ENCODE measurements at regions not wholly inside any gene's neighbourhood (a gene's known extent, or its start where the extent isn't known, plus 50 kb on each side); places are given as distances from the start of the nearest gene placed in this dataset.

GRCh38 chr1:192104852-192105251, 53.4 kb upstream of the RGS18 start:
- TF ChIP-seq CTCF (IDR thresholded peaks at IDR 0.05 in 8 of 11, conservative IDR thresholded peaks at IDR 0.05 in 3 of 11) (no peak), POLR2A (IDR thresholded peaks at IDR 0.05) (no peak), POLR2AphosphoS5 (IDR thresholded peaks at IDR 0.05) (no peak)
